ENCODE measurements at regions not wholly inside any gene's neighbourhood (a gene's known extent, or its start where the extent isn't known, plus 50 kb on each side); places are given as distances from the start of the nearest gene placed in this dataset.

DNA sequence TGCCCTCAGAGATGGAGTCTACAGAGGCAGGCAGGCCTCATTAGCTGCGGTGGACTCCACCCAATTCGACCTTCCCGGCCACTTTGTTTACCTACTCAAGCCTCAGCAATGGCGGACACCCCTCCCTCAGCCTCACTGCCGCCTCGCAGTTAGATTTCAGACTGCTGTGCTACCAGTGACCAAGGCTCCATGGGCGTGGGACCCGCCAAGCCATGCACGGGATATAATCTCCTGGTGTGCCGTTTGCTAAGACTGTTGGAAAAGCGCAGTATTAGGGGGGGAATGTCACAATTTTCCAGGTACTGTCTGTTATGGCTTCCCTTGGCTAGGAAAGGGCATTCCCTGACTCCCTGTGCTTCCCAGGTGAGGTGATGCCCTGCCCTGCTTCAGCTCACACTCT lies 252.3 kb downstream of the ARL4A start (continued):
- TF ChIP-seq, protein P1, sequence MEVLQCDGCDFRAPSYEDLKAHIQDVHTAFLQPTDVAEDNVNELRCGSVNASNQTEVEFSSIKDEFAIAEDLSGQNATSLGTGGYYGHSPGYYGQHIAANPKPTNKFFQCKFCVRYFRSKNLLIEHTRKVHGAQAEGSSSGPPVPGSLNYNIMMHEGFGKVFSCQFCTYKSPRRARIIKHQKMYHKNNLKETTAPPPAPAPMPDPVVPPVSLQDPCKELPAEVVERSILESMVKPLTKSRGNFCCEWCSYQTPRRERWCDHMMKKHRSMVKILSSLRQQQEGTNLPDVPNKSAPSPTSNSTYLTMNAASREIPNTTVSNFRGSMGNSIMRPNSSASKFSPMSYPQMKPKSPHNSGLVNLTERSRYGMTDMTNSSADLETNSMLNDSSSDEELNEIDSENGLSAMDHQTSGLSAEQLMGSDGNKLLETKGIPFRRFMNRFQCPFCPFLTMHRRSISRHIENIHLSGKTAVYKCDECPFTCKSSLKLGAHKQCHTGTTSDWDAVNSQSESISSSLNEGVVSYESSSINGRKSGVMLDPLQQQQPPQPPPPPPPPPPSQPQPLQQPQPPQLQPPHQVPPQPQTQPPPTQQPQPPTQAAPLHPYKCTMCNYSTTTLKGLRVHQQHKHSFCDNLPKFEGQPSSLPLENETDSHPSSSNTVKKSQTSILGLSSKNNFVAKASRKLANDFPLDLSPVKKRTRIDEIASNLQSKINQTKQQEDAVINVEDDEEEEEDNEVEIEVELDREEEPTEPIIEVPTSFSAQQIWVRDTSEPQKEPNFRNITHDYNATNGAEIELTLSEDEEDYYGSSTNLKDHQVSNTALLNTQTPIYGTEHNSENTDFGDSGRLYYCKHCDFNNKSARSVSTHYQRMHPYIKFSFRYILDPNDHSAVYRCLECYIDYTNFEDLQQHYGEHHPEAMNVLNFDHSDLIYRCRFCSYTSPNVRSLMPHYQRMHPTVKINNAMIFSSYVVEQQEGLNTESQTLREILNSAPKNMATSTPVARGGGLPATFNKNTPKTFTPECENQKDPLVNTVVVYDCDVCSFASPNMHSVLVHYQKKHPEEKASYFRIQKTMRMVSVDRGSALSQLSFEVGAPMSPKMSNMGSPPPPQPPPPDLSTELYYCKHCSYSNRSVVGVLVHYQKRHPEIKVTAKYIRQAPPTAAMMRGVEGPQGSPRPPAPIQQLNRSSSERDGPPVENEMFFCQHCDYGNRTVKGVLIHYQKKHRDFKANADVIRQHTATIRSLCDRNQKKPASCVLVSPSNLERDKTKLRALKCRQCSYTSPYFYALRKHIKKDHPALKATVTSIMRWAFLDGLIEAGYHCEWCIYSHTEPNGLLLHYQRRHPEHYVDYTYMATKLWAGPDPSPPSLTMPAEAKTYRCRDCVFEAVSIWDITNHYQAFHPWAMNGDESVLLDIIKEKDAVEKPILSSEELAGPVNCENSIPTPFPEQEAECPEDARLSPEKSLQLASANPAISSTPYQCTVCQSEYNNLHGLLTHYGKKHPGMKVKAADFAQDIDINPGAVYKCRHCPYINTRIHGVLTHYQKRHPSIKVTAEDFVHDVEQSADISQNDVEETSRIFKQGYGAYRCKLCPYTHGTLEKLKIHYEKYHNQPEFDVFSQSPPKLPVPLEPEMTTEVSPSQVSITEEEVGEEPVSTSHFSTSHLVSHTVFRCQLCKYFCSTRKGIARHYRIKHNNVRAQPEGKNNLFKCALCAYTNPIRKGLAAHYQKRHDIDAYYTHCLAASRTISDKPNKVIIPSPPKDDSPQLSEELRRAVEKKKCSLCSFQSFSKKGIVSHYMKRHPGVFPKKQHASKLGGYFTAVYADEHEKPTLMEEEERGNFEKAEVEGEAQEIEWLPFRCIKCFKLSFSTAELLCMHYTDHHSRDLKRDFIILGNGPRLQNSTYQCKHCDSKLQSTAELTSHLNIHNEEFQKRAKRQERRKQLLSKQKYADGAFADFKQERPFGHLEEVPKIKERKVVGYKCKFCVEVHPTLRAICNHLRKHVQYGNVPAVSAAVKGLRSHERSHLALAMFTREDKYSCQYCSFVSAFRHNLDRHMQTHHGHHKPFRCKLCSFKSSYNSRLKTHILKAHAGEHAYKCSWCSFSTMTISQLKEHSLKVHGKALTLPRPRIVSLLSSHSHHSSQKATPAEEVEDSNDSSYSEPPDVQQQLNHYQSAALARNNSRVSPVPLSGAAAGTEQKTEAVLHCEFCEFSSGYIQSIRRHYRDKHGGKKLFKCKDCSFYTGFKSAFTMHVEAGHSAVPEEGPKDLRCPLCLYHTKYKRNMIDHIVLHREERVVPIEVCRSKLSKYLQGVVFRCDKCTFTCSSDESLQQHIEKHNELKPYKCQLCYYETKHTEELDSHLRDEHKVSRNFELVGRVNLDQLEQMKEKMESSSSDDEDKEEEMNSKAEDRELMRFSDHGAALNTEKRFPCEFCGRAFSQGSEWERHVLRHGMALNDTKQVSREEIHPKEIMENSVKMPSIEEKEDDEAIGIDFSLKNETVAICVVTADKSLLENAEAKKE (CRISPR knock-in tag; IDR thresholded peaks at IDR 0.05): no peak
- TF ChIP-seq REST (IDR thresholded peaks at IDR 0.05; ENCODE audit: unreplicated experiment): no peak
- no peak for TF ChIP-seq JUNB (IDR thresholded peaks at IDR 0.05; ENCODE audit: unreplicated experiment)
- TF ChIP-seq EZH2phosphoT487 (IDR thresholded peaks at IDR 0.05; ENCODE audit: unreplicated experiment): no peak
- TF ChIP-seq EZH2 (IDR thresholded peaks at IDR 0.05; ENCODE audit: low read depth, unreplicated experiment): no peak
- no peak for TF ChIP-seq NANOG (IDR thresholded peaks at IDR 0.05; ENCODE audit: borderline replicate concordance)
- no peak for TF ChIP-seq ZNF114 (CRISPR knock-in tag; IDR thresholded peaks at IDR 0.05)

Measured in GM23338 (cell line).